NT2/D1 (cell line): ENCODE measurements at regions not wholly inside any gene's neighbourhood (a gene's known extent, or its start where the extent isn't known, plus 50 kb on each side); places are given as distances from the start of the nearest gene placed in this dataset.

Experiments used
- DNase-seq: peaks from one replicate; pipeline ENCODE4 v3.0.0-alpha.2; 2011; ENCODE audit warnings: low read depth, low spot score
- H3K27me3 ChIP-seq: 2 replicates; pipeline ENCODE4 v1.6.0; 2011; ENCODE audit warnings: mild to moderate bottlenecking; ENCODE audit not compliant: insufficient read length, insufficient read depth
- H3K36me3 ChIP-seq: 2 replicates; pipeline ENCODE4 v1.6.1; 2011; ENCODE audit warnings: mild to moderate bottlenecking, low read length, mixed read lengths; ENCODE audit not compliant: insufficient read depth, insufficient read length
- H3K4me1 ChIP-seq: 2 replicates; pipeline ENCODE4 v1.5.1; 2011; ENCODE audit not compliant: insufficient read depth, insufficient read length
- H3K4me3 ChIP-seq: 2 replicates; pipeline ENCODE4 v1.5.1; 2011; ENCODE audit warnings: low read depth; ENCODE audit not compliant: insufficient read length
- H3K9ac ChIP-seq: 2 replicates; pipeline ENCODE4 v1.6.0; 2011; ENCODE audit warnings: low read depth; ENCODE audit not compliant: insufficient read length
- H3K9me3 ChIP-seq: 2 replicates; pipeline ENCODE4 v1.5.1; 2011; ENCODE audit warnings: mild to moderate bottlenecking, low read length; ENCODE audit not compliant: insufficient read depth
- SUZ12 ChIP-seq: IDR thresholded peaks from 2 replicates; pipeline ENCODE4 v1.6.1; 2011; ENCODE audit not compliant: insufficient read length, insufficient read depth; ENCODE audit errors: extremely low read depth
- YY1 ChIP-seq: IDR thresholded peaks from 2 replicates; pipeline ENCODE4 v1.6.1; 2011; ENCODE audit not compliant: insufficient read length, insufficient read depth
- ZNF274 ChIP-seq: IDR thresholded peaks from 2 replicates; pipeline ENCODE4 v1.6.1; 2011; ENCODE audit warnings: mild to moderate bottlenecking, low read depth, low read length

GRCh38 chr5:153421676-153422075 is 68.8 kb upstream of the GRIA1 start:
- H3K9me3 ChIP-seq, result no peaks in the 10 kb centered on the region
- no peaks in the 10 kb centered on the region for H3K4me1 ChIP-seq
- no peak overlapping the region for H3K4me3 ChIP-seq
- no peaks in the 10 kb centered on the region for H3K27me3 ChIP-seq
- H3K36me3 ChIP-seq, result no peaks in the 10 kb centered on the region
- TF ChIP-seq ZNF274, result no peak
- no peak for DNase-seq
- H3K9ac ChIP-seq, result no peak overlapping the region

GRCh38 chr5:153425914-153426313 is 64.6 kb upstream of the GRIA1 start:
- DNase-seq, result no peak
- TF ChIP-seq ZNF274, result no peak
- no peak for TF ChIP-seq SUZ12
- TF ChIP-seq YY1, result no peak
- no peak overlapping the region for H3K4me3 ChIP-seq

GRCh38 chr5:153429761-153430380 is 60.6 kb upstream of the GRIA1 start:
- H3K27me3 ChIP-seq, result no peaks in the 10 kb centered on the region
- H3K4me1 ChIP-seq, result no peaks in the 10 kb centered on the region
- TF ChIP-seq ZNF274 (no peak), YY1 (no peak), SUZ12 (no peak)
- no peak overlapping the region for H3K4me3 ChIP-seq
- H3K9me3 ChIP-seq, result no peaks in the 10 kb centered on the region
- H3K36me3 ChIP-seq, result no peaks in the 10 kb centered on the region
- H3K9ac ChIP-seq, result no peak overlapping the region
- no peak for DNase-seq

More at GRCh38 chr5:153425914-153426313, 64.6 kb upstream of the GRIA1 start:
- no peaks in the 10 kb centered on the region for H3K27me3 ChIP-seq
- H3K36me3 ChIP-seq, result no peaks in the 10 kb centered on the region
- no peak overlapping the region for H3K9ac ChIP-seq
- no peaks in the 10 kb centered on the region for H3K9me3 ChIP-seq
- no peaks in the 10 kb centered on the region for H3K4me1 ChIP-seq

- Histone ChIP-seq H3K9ac (no peak overlapping the region), H3K4me3 (no peak overlapping the region), H3K36me3 (no peaks in the 10 kb centered on the region), H3K9me3 (no peaks in the 10 kb centered on the region), H3K27me3 (no peaks in the 10 kb centered on the region), H3K4me1 (no peaks in the 10 kb centered on the region)
- DNase-seq, result no peak
- TF ChIP-seq SUZ12, result no peak
- TF ChIP-seq ZNF274, result no peak
Measured at GRCh38 chr5:153432583-153432982, 57.9 kb upstream of the GRIA1 start.

GRCh38 chr5:153437251-153437650 is 53.2 kb upstream of the GRIA1 start:
- Histone ChIP-seq H3K4me1 (no peaks in the 10 kb centered on the region), H3K36me3 (no peaks in the 10 kb centered on the region), H3K4me3 (no peak overlapping the region), H3K9ac (no peak overlapping the region), H3K9me3 (no peaks in the 10 kb centered on the region), H3K27me3 (no peaks in the 10 kb centered on the region)
- no peak for DNase-seq
- no peak for TF ChIP-seq YY1
- no peak for TF ChIP-seq ZNF274
- TF ChIP-seq SUZ12, result no peak

- Histone ChIP-seq H3K4me1 (no peaks in the 10 kb centered on the region), H3K36me3 (no peaks in the 10 kb centered on the region), H3K9ac (no peak overlapping the region), H3K4me3 (no peak overlapping the region), H3K9me3 (no peaks in the 10 kb centered on the region), H3K27me3 (no peaks in the 10 kb centered on the region)
- TF ChIP-seq YY1, result no peak
- TF ChIP-seq SUZ12, result no peak
- TF ChIP-seq ZNF274, result no peak
- DNase-seq, result no peak
Measured at GRCh38 chr5:153439130-153439529, 51.3 kb upstream of the GRIA1 start.
